B cell (primary cell): ENCODE measurements at regions not wholly inside any gene's neighbourhood (a gene's known extent, or its start where the extent isn't known, plus 50 kb on each side); places are given as distances from the start of the nearest gene placed in this dataset.

Source experiments
- CTCF ChIP-seq: fragments of 200-600 bp; IDR thresholded peaks from one replicate; pipeline ENCODE4 v1.8.0; 2022; ENCODE audit warnings: antibody characterized with exemption, mild to moderate bottlenecking
- EZH2 ChIP-seq: IDR thresholded peaks from 2 replicates; pipeline ENCODE4 v1.6.1; 2012; ENCODE audit warnings: borderline replicate concordance, low read depth, mild to moderate bottlenecking, moderate library complexity, low read length; ENCODE audit not compliant: insufficient read depth, poor library complexity, severe bottlenecking

- TF ChIP-seq CTCF: no peak
- TF ChIP-seq EZH2: no peak
Observed at GRCh38 chr7:84603545-84603944, 409.0 kb upstream of the SEMA3A start.
